Testis (tissue), 2 donors: ENCODE measurements at regions not wholly inside any gene's neighbourhood (a gene's known extent, or its start where the extent isn't known, plus 50 kb on each side); places are given as distances from the start of the nearest gene placed in this dataset.

Experiments used
- DNase-seq: peaks from one replicate; pipeline ENCODE4 v3.0.0-alpha.2; 2019
- H3K27ac ChIP-seq, 2 donors: fragments of 200-600 bp; sonication (generic); one replicate each; pipeline ENCODE4 v1.5.1; 2019
- H3K27me3 ChIP-seq: fragments of 200-600 bp; sonication (generic); one replicate; pipeline ENCODE4 v1.5.1; 2019
- H3K36me3 ChIP-seq: fragments of 200-600 bp; sonication (generic); one replicate; pipeline ENCODE4 v1.5.1; 2017; ENCODE audit warnings: low read depth; ENCODE audit errors: missing control alignments
- H3K4me1 ChIP-seq: fragments of 200-600 bp; sonication (generic); one replicate; pipeline ENCODE4 v1.5.1; 2019
- H3K4me3 ChIP-seq, 2 donors: fragments of 200-600 bp; sonication (generic); one replicate each; pipeline ENCODE4 v1.5.1; 2017 to 2019
- H3K9me3 ChIP-seq: fragments of 200-600 bp; sonication (generic); one replicate; pipeline ENCODE4 v1.5.1; 2017
- POLR2A ChIP-seq: fragments of 450-650 bp; IDR thresholded peaks from one replicate; pipeline ENCODE4 v1.6.1; 2017; ENCODE audit warnings: antibody characterized with exemption, mild to moderate bottlenecking, moderate library complexity
- WGBS, 2 donors: methylation state at CpG; one replicate each; pipeline ENCODE4 v1.1.5; 2018; 5-methylcytosine and 5-hydroxymethylcytosine counted together
- intact Hi-C: fragments of 100-400 bp; cut with DNase I; formaldehyde crosslinking; loops from one replicate; pipeline ENCODE4 v1.15.1; 2023; ENCODE audit warnings: low total_unique reads
- TF ChIP-seq, protein P1 (sequence below), 3 experiments: fragments of 450-650 bp in 2 of 3; fragments of 200-600 bp in 1 of 3; sonication (generic) in 1 of 3; IDR thresholded peaks; one replicate each; pipeline ENCODE4 v1.5.1; 2016 to 2019; ENCODE audit warnings: antibody characterized with exemption in 3 of 3, mild to moderate bottlenecking in 2 of 3, moderate library complexity in 1 of 3

DNA sequence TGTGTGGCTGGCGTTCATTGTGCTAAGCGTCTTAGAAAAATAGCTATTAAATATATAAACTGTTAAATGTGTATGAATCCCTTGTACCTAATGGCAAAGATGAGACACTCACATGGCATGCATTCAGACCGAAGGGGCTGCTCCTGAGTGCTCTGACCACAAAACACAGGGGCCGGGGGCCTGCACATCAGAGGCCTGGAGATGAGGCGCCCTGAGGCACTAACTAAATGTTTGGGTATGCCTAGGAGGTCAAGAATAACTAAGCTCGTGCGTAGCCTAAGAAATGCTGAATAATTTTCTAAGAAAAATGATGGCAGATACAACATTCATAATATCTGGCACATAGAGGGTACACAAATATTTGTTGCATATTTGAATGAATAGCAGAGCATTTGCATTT lies 92.5 kb downstream of the PSMB1 start:
- no peak overlapping the region for H3K4me3 ChIP-seq
- H3K36me3 ChIP-seq = no peaks in the 10 kb centered on the region
- H3K4me1 ChIP-seq = peaks cover 5% of the 10 kb centered on the region
- no peaks in the 10 kb centered on the region for H3K9me3 ChIP-seq
- no peak overlapping the region for H3K27ac ChIP-seq
- intact Hi-C loops = no loop called here
- no peak for DNase-seq
- no peaks in the 10 kb centered on the region for H3K27me3 ChIP-seq
- TF ChIP-seq, protein P1, sequence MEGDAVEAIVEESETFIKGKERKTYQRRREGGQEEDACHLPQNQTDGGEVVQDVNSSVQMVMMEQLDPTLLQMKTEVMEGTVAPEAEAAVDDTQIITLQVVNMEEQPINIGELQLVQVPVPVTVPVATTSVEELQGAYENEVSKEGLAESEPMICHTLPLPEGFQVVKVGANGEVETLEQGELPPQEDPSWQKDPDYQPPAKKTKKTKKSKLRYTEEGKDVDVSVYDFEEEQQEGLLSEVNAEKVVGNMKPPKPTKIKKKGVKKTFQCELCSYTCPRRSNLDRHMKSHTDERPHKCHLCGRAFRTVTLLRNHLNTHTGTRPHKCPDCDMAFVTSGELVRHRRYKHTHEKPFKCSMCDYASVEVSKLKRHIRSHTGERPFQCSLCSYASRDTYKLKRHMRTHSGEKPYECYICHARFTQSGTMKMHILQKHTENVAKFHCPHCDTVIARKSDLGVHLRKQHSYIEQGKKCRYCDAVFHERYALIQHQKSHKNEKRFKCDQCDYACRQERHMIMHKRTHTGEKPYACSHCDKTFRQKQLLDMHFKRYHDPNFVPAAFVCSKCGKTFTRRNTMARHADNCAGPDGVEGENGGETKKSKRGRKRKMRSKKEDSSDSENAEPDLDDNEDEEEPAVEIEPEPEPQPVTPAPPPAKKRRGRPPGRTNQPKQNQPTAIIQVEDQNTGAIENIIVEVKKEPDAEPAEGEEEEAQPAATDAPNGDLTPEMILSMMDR (IDR thresholded peaks at IDR 0.05) = no peak
- TF ChIP-seq POLR2A = no peak
- WGBS, 2 donors = 94 to 97% methylated on average over 7 of the region's 7 CpGs

DNA sequence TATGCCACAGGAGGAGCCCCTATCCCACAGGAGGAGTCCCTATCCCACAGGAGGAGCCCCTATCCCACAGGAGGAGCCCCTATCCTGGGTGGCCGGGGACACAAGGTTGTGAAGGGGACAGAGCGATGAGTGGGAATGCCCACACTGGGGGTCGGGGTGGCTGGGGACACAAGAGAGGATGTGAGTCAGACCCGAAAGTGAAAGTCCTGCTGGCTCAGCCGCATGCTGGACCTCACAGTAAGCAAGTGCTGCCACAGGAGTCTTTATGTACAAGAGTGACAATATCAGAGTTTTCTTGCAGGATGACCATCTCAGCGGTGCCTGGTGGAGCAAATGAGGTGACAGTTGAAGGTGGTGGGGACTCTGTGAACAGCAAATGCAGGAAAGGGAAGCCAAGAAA lies 93.7 kb downstream of the PSMB1 start:
- no peak for TF ChIP-seq POLR2A
- TF ChIP-seq, protein P1 (IDR thresholded peaks at IDR 0.05) = no peak
- no peaks in the 10 kb centered on the region for H3K27me3 ChIP-seq
- no peaks in the 10 kb centered on the region for H3K9me3 ChIP-seq
- DNase-seq = no peak
- 57 to 58% methylated on average over 6 of the region's 6 CpGs for WGBS, 2 donors
- H3K4me3 ChIP-seq = no peak overlapping the region
- intact Hi-C loops = no loop called here
- H3K27ac ChIP-seq = no peak overlapping the region
- peaks cover 5% of the 10 kb centered on the region for H3K4me1 ChIP-seq
- H3K36me3 ChIP-seq = no peaks in the 10 kb centered on the region

DNA sequence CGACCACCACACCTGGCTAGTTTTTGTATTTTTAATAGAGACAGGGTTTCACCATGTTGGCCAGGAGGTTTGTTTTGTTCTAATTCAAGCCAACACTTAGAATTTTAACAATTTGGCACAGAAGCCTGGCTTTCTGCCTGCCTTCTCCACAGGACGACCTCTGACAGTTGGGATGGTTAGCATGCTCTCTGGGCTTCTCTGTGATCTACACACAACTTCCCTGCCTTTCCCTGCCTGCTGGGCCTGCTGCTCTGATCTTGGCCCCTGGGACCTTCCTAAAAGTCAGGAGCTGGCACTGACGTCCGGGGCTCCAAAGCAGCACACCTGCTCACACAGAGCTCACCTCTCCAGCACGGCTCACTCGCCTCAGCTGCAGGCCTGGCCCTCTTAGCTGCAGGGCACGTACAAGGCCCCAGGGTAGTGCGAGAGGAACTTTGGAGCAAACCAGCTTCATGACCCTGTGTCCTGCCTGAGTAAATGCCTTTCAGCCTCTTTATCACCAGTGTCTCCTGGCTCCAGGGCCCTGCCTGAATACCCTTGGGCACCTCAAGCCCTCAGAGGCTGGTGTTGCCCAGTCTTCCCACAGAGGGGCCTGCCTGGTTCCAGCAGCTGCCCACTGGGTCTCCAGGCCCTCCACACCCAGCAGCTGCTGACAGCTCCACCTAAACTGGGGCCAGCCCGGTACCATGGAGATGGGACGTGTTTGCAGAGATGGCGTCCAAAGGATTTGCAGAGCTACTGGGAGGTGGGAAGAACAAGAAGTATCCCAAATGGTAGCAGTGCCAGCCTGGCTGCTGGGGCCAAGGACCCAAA lies 96.0 kb downstream of the PSMB1 start:
- Histone ChIP-seq H3K4me3 (no peak overlapping the region), H3K36me3 (no peaks in the 10 kb centered on the region), H3K27ac (no peak overlapping the region), H3K4me1 (peaks cover 5% of the 10 kb centered on the region), H3K27me3 (no peaks in the 10 kb centered on the region), H3K9me3 (no peaks in the 10 kb centered on the region)
- WGBS, 2 donors = 62% methylated on average over 10 to 11 of the region's 11 CpGs
- intact Hi-C loops = no loop called here
- TF ChIP-seq, protein P1 (IDR thresholded peaks at IDR 0.05) = no peak
- TF ChIP-seq POLR2A = no peak
- DNase-seq = no peak
